HG03558 (cell line): ENCODE measurements at regions not wholly inside any gene's neighbourhood (a gene's known extent, or its start where the extent isn't known, plus 50 kb on each side); places are given as distances from the start of the nearest gene placed in this dataset.

Source experiments
- ATAC-seq: cut with Tn5 transposase; IDR thresholded peaks from one replicate; pipeline ENCODE4 v1.9.1; 2021; ENCODE audit warnings: moderate number of reproducible peaks; ENCODE audit not compliant: unreplicated experiment; ENCODE audit errors: extremely low read depth

DNA sequence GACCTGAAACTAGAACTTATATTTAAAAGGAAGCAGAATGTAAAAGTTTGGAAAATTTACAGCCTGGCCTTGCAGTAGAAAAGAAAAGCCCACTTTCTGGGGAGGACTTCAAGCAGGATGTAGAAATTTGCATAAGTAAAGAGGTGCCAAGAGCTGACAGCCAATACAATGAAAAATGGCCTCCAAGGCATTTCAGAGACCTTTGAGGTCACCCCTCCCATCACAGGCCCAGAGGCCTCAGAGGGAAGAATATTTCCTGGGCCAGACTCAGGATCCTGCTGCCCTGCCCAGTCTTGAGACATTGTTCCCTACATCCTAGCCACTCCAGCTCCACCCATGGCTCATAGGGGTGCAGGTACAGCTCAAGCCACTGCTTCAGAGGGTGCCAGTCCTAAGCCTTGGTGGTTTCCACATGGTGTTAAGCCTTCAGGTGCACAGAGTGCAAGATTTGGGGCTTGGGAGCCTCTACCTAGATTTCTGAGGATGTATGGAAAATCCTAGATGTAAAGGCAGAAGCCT lies 518.9 kb upstream of the INTU start:
- no peak for ATAC-seq

DNA sequence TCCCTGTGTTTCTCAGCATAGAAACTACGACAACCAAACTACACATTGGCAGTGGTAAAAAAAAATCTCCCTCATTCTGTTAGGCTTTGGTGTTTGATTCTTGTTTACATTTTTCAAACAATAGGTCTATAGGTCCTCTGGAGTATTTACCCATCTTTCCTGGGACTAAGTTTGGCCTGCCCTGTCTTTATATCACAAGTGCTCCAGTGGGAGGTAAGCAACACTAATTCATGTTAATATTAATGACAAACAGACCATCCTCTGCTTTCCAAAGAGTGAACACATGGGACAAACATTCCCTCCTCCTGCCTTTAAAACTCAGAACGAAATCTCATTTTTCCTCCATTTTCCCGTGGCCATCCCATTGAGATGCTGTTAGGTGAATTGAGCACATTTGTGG lies 514.1 kb upstream of the INTU start:
- ATAC-seq: no peak

DNA sequence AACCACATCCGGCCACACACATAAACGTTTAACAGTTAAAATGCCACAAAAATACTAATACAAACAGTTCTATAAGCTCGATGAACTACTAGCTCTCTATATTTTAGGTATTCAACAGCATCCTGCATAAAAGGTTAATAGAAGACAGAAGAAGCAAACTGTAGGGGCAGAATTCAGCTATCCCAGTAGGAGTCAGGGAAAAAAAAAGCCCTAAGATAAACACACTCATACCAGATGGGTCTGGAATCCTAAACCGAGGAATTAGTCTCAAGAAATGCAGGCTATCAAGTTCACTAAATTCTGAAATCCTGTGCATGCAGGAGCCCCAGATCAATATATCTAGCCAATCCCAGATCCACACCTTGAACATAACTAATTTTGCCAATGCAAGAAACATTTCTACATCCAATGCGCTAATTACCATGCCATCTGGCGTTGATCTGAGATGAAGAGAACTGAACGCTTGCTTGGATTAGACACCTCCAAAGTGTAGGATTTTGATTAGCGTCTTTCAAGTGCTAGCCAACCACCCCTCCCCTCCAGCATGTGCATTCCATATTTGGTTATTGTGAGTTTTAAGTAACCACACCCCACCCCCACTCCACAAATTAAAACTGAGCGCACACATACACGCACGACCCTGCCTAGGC lies 512.2 kb upstream of the INTU start:
- no peak for ATAC-seq

DNA sequence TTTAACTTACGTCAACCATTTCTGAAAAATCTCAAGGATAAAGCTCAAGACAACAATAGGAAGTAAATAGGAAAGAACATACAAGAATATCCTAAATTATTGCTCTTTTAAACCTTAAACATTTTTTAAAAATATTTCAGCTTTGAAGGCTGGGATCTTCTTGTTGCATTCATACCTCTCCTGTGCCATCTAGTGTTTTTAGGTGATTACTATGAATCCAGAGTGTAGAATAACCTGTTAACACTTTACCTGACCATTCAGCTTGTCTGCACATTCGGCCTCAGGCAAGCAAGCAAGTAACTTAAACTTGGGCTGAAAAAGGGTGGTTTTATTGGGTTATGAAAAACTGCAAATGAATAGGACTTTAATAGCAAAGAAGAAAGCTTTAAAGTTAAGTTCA lies 507.8 kb upstream of the INTU start:
- ATAC-seq: no peak

DNA sequence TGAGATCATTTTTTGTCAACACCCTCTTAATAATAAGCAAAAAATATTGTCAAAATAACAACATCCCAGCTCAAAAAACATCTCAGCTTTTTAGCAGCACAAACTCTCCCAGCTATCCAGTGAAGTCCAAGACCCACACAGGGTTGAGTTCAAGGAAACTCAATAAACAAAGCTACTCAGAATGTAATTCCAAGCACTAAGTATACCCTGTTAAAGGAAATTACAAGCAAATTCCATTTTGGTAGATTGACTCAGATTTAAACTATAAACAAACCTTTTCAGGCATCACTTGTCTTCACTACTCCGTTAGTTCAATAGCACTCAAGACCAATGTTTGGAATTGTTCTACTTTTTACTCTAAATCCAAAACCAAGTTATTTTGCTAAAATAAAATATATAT lies 506.0 kb upstream of the INTU start:
- no peak for ATAC-seq

DNA sequence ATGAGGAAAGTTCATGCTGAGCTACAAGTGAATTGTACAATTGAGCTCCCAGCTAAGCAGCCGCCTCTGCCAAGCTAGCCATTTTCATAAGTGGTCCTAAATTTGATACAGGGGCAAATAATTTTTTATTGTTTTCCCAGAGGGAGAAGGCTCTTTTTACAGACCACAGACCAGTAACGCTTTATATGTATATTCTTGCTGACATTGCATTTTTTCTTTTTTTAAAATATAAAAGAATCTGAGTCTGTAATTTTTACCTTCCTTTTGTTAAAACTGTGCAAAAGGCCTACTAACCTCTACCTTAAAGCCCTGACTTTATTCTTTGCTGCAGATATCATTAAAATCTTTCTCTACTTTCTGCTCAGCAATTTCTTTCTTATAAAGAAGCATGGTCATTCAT lies 501.2 kb upstream of the INTU start:
- no peak for ATAC-seq

DNA sequence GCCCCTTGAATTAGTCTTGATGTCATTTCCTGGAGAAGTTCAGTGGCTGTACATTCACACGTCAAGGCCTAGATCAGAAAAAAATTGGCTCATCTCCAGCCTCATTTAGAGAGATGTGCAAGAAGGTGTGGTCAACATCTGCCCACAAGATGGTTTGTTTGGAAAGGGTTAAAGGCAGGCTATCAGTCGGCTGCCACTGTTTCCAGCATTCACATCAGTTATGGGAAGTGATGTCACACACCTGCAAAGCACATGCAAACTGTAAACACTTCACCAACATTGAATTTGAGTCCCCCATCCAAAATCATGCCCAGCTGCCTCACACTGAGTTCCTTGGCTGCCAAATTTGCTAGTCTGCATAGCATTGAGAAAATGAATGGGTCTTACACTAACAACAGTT lies 498.3 kb upstream of the INTU start:
- no peak for ATAC-seq

DNA sequence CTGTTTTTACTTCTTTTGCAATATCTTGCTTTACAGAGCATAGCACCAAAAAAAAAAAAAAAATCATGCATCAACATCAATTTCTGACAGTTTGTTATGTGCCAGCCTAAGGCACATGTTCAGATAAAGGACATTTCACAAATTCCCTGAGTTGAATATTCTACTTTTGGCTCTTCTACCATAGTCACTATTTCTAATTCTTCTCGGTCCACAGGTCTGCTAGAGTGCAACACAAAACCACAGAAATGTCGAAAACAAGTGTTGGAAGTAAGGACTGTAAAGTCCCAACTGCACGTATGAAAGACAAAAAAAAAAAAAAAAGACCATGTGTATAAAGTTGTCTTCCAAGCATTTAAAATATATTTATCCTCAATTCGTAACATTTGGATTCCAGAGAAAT lies 494.2 kb upstream of the INTU start:
- ATAC-seq: no peak

DNA sequence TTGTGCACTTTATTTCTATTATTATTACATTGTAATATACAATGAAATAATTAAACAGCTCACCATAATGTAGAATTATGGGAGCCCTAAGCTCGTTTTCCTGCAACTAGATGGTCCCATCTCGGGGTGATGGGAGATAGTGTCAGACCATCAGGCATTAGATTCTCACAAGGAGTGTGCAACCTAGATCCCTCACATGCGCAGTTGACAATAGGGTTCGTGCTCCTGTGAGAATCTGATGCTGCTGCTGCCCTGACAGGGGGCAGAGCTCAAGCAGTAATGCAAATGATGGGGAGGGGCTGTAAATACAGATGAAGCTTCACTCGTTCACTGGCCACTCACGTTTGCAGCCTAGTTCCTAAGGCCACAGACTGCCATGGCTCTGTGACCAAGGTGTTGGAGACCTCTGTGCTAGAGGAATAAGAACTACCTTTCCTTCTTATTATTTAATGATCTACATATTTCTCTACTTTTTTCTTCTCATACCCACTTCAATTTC lies 492.9 kb upstream of the INTU start:
- ATAC-seq: no peak

DNA sequence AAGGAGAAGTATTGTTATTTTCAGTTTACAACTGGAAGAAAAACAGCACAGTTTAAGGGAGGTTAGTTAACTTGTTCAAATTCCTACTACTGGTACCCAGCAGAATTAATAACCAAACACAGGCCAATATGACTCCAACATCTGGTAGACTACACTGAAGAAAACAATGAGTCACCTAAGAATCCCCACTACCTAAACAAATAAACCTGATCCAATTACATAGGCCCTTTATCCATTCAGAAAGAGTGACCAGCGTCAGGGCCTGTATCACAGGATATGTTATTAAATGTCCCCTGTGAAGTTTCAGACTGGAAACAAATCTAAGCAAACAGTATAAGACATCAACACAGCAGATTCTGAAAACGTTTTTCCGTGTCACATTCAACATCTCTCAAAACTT lies 492.5 kb upstream of the INTU start:
- ATAC-seq: no peak

DNA sequence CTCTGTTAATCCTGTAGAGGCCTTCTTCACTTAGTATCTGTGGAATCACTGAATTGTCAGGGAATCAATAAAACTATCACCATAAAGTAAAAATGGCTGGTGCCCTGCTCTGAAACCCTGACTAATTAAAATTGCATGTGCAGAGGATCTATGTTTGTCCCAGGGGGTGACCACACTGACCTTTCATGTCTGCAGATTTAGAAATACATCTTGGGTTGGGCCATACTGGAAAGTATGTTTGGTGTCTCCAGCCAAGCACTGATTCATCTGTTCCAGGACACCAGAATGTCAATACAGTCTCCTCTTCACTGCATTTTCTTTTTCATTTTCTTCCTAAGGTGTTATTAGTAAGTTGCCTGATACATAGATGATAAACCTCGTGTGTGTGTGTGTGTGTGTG lies 490.9 kb upstream of the INTU start:
- no peak for ATAC-seq

DNA sequence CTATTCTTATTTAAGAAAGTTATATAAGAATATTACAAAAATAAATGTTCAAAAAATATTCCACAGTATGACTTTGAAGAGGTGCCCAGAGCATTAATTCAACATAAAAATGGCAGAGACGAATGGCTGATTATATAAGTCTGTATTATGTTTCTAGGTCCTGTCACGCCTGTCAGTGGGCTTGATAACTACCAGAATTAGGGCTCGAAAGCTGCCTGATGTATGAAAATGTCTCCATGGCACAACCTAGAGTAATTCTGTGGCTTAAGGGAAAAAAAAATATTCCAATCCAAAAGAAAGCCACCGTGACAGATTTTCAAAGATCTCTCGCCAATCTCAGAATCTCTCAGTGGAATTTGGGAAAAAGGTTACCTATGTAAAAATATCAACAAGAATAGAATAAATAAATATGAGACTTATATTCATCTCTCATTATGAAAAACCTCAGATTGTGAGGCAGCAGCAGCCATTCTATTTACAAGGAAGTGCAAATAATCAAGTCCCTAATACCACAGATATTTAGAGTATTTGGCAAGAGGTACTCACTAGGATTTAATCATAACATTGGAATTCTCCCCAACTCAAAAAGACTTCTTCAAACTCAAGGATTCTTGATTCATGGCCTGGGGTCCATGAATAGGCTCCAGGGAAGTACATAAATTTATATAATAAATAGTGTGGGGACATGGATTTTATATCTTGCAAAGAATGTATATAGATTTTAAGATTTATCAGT lies 489.1 kb upstream of the INTU start:
- no peak for ATAC-seq

DNA sequence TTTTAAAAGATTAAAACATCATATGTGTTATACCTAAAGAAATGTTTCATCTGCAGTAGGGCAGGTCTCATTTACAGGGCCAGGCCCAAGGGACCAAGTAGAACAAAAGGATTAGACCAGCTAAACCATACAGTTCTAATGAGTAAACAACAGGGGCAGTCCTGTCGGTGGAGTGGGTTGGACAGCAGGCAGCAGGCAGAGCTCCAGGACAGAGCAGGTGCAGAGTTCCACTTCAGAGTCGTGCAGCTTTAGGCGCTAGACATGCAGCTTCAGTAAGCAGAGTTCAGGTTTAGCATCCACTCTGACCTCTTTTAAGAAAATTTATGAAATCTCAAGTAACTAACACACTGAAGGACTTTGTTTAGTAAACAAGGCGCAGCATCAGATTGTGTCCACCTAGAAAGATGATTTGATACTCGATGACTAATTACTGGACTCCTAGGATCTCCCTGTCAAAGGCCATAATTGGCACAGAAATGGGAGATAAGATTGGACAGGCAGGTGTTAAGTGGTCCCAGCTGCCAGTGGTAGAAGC lies 487.7 kb upstream of the INTU start:
- ATAC-seq: no peak

DNA sequence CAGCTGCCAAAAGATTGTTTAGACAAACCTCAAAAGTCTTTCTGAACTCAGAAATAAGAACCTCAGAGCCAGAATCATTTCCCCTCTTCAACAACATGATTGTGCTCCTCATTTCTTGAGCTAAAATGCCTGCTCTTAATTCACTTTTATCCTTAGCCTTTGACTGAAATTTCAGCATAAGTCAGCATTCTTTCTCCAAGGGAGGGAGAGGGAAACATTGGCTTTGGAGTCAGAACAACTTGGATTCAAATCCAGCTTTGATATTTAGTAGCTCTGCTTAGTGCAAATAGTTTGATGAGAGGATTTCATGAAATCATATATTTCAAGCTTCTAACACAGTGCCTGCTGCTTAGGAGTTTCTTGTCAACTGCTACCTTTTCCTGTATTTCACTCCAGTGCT lies 484.6 kb upstream of the INTU start:
- ATAC-seq: no peak

DNA sequence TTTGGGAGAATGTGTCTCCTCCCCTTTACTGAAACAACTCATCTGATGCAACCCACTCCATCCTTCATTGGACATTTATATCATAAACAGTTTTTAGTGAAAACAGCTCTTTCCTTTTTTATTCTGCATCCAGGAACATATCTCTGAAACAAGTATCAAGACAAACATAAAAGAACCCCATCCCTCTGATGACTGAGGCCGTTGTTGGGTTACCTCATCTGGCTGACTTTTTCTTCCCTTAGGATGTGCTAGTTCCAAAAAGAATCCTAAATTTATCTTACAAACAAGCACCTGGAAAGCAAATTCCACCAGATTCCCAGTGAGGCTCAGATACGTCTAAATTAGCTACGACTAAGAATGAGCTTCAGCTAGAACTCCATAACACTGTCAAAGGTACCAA lies 483.7 kb upstream of the INTU start:
- no peak for ATAC-seq

DNA sequence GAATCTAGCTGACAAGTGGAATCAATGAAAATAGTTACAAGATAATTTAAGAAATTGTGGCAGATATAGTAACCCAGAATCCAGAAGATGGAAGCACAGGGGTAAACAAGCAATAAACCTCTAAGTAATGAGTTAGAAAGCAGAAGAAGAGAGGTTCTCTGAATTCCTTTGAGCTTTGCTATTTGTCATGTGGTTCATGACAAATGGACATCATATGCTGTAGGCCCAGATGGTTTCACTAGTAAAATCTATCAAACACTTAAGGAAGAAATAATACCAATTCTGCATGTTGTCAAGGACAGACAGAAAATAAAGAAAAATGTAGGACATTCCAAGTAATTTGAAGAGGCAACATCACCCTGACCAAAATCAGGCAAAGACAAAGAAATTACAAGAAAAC lies 480.8 kb upstream of the INTU start:
- ATAC-seq: no peak

DNA sequence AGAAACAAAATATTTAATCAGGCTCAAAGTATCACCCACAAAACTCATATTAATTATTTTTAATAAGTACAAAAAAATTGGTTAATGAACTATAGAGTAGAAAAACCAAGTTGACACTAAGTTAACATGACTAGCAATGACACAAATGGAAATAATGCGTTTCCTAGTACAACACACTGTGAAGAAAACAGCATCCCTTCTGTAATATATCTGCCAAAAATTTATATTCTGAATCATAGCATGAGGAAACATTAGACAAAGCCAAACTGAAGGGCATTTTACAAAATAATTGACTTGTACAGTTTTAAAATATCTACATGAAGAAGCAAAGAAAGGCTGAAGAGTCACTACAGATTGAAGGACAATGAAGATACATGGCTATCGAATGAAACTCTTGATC lies 477.6 kb upstream of the INTU start:
- ATAC-seq: no peak

DNA sequence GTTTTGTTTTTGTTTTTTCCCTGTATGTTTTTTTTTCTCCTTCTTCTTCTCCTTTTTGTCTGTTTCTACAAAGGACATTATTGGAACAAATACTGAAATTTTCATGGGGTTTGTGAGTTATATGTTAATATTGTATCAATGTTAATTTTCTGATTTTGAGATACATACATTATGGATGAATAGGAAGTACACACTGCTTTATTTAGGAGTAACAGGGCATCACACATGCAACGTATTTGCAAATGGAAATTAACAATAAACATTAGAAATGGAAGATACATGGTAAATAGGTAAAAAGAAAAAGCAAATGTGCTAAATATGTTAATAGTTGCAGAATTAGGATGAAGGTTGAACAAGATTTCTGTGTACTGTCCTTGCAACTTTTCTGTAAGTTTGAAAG lies 477.2 kb upstream of the INTU start:
- ATAC-seq: no peak

DNA sequence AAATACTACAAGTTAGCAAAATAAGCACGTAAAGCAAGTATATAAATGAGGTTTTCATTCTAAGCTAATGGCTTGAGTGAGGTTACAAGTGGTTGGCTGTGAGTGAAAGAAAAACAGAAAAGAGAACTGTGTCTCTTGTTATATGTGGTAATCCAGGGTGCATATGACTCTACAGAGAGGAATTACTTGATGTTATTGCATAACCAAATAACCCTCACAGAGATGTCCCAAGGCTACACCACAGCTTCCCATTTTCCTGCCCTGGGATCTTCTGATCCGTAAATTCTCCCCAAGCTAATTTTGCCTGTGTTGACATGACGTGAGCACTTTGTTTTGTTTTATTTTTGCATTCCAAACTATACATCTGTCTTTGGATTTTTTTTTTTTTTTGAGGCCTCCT lies 470.0 kb upstream of the INTU start:
- ATAC-seq: no peak

DNA sequence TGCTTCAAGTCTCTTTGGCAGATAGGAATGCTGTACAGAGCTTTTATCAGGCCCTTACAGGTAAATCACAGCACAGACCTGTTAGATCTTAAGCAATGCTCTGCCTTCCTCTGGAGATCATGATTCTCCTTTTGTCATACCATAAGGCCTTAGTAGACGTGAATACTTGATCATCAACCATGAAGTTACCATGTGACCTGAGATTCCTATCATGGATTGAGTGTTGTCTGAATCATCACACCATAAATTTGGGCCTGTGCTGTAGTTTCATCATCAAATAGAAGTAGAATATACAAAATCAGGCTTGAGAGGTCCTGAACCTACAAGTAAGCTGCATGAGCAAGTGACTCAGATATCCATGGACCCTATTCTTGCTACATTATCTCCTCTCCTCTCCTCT lies 466.8 kb upstream of the INTU start:
- no peak for ATAC-seq

DNA sequence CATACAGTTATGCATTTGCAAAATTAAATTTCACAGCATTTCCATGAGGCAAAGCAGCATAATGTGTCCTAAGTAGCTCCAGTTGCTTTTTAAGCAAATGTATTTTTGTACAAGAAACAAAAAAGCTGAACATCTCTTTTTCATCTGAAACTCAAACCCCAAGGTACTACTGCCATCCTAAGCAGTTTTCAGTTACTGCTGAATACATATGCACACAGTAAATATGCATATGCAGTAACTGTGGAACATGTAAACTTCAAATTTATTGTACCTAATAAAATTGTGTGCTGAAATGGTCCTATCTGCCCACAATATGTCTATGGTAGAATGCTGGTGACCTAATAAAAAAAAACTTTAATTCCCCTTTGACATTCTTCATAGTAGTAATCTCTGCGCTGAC lies 458.6 kb upstream of the INTU start:
- ATAC-seq: no peak

DNA sequence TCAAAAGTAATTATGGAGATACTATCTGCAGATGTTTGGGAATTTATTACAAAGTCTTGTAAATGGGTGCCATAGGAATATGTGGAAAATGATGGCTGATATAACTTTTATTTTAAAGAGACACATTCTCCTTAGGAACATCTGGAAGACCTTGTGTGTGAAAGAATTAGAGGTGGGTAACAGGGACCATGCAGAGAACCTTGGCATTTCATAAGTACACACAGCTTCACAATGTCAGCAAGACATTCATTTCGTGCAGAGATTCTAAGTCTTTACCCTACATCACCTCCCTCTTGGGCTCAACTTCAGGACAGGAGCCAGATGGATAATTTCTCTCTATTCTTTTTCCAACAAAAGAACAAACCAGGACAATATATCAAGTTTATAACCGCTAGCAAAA lies 458.1 kb upstream of the INTU start:
- no peak for ATAC-seq
